ENCODE measurements at regions not wholly inside any gene's neighbourhood (a gene's known extent, or its start where the extent isn't known, plus 50 kb on each side); places are given as distances from the start of the nearest gene placed in this dataset.

- H4K5ac ChIP-seq (ENCODE audit: insufficient read length, low read depth, low read length) = no peak overlapping the region
- TF ChIP-seq KDM1A (IDR thresholded peaks at IDR 0.05; ENCODE audit: borderline replicate concordance, low read length) (no peak), HDAC2 (IDR thresholded peaks at IDR 0.05; ENCODE audit: borderline replicate concordance in 1 of 2, low read depth in 2 of 2, low read length in 2 of 2) (no peak), SIX5 (IDR thresholded peaks at IDR 0.05; ENCODE audit: low read depth, low read length) (no peak), EZH2 (IDR thresholded peaks at IDR 0.05; ENCODE audit: low read depth, low read length, severe bottlenecking) (no peak), NANOG (IDR thresholded peaks at IDR 0.05; ENCODE audit: insufficient read depth, low read depth, low read length, poor library complexity, severe bottlenecking) (no peak), E2F6 (IDR thresholded peaks at IDR 0.05) (no peak), FOSL1 (IDR thresholded peaks at IDR 0.05; ENCODE audit: insufficient read depth, low read depth, low read length) (no peak), ATF3 (IDR thresholded peaks at IDR 0.05; ENCODE audit: insufficient read depth, low read depth, low read length) (no peak), CTBP2 (IDR thresholded peaks at IDR 0.05; ENCODE audit: borderline replicate concordance, insufficient read depth, insufficient read length, low read length) (no peak), CREB1 (IDR thresholded peaks at IDR 0.05) (no peak), MAX (IDR thresholded peaks at IDR 0.05) (no peak)
These were observed 76.0 kb upstream of the TSC22D2 start for GRCh38 chr3:150331978-150332568.

More at GRCh38 chr3:150331978-150332568, 76.0 kb upstream of the TSC22D2 start:
- CTCF ChIA-PET (ENCODE audit: partially characterized antibody) = interaction anchor here (1.2 to 1.5 kb wide), 3 partner anchors 19 to 35 kb away, joined by 3 to 5 read pairs (median 3); no protein-coding TSS in a partner anchor
- FAIRE-seq (no peak), DNase-seq (ENCODE audit: low read depth in 1 of 2, low spot score in 2 of 2) (no peak)
- no peak overlapping the region for H3K23ac ChIP-seq (ENCODE audit: insufficient read length)
- H2AFZ ChIP-seq (ENCODE audit: low read length) = no peak overlapping the region
- no peak overlapping the region for H4K8ac ChIP-seq (ENCODE audit: extremely low read depth, insufficient read depth, low read length)
- no peak overlapping the region for H2BK12ac ChIP-seq (ENCODE audit: low read depth, low read length)
- H3K9me3 ChIP-seq (ENCODE audit: insufficient read depth in 2 of 2, low read depth in 1 of 2, low read length in 1 of 2) = no peaks in the 10 kb centered on the region
- no peak overlapping the region for H2BK15ac ChIP-seq (ENCODE audit: low read length)
- H2BK120ac ChIP-seq (replicated peaks; ENCODE audit: low read depth, low read length) = no peak overlapping the region
- no peaks in the 10 kb centered on the region for H3K79me2 ChIP-seq (ENCODE audit: control insufficient read depth in 1 of 2, insufficient read depth in 2 of 2, low read length in 2 of 2)
- no peak overlapping the region for H4K91ac ChIP-seq (replicated peaks; ENCODE audit: insufficient read length, low read length)
- no peaks in the 10 kb centered on the region for H3K79me1 ChIP-seq (ENCODE audit: low read depth, low read length)
- H3K4me1 ChIP-seq (replicated peaks in 1 of 4; ENCODE audit: control insufficient read depth in 3 of 4, insufficient read depth in 4 of 4, low read length in 3 of 4) = peaks cover 0 to 7% (median 2%) of the 10 kb centered on the region in 4 experiments; a peak in 3 of 7 replicates
- no peak overlapping the region for H3K56ac ChIP-seq (replicated peaks; ENCODE audit: insufficient read length, low read depth, low read length)
- H3K27ac ChIP-seq (ENCODE audit: low read depth, low read length) = no peak overlapping the region
- H4K20me1 ChIP-seq (replicated peaks in 1 of 2; ENCODE audit: control insufficient read depth in 1 of 2, insufficient read depth in 2 of 2, low read length in 2 of 2) = no peaks in the 10 kb centered on the region
- no peak overlapping the region for H3K4ac ChIP-seq (replicated peaks; ENCODE audit: insufficient read length, low read depth, low read length)
- H3K23me2 ChIP-seq (ENCODE audit: low read depth, low read length) = no peaks in the 10 kb centered on the region
- no peak overlapping the region for H3K4me2 ChIP-seq (ENCODE audit: insufficient read depth in 1 of 2, low read depth in 2 of 2, low read length in 2 of 2)
- POLR2A ChIA-PET (ENCODE audit: partially characterized antibody) = interaction anchor here (1.2 kb wide), 1 partner anchor 38 kb away, joined by 4 read pairs; no protein-coding TSS in a partner anchor
- H3K27me3 ChIP-seq (replicated peaks in 1 of 4; ENCODE audit: control insufficient read depth in 3 of 4, extremely low read depth in 1 of 4, insufficient read depth in 3 of 4, low read length in 3 of 4) = no peaks in the 10 kb centered on the region
- H2AK5ac ChIP-seq (ENCODE audit: low read depth, low read length) = no peak overlapping the region
- no peak overlapping the region for H2BK5ac ChIP-seq (ENCODE audit: low read depth, low read length)
- no peak overlapping the region for H2BK20ac ChIP-seq (ENCODE audit: low read length)
- no peak overlapping the region for H3K4me3 ChIP-seq (ENCODE audit: extremely low read depth in 1 of 4, insufficient read depth in 2 of 4, low read depth in 3 of 4, low read length in 4 of 4)
- H3K36me3 ChIP-seq (ENCODE audit: control insufficient read depth in 2 of 4, insufficient read depth in 4 of 4, low read length in 3 of 4) = no peaks in the 10 kb centered on the region
- no peak overlapping the region for H3K14ac ChIP-seq (ENCODE audit: insufficient read length)
- no peak overlapping the region for H3K18ac ChIP-seq (ENCODE audit: extremely low read depth, low read length)
- WGBS, 2 experiments (ENCODE audit: extremely low coverage in 1 of 2, insufficient coverage in 1 of 2, insufficient read length in 1 of 2, insufficient replicate concordance in 2 of 2, low coverage in 1 of 2, low lambda C conversion rate in 2 of 2, missing lambda C conversion rate in 1 of 2) = 90% methylated on average over 1 of the region's 1 CpG; no CpG with 5 or more reads in 1 of the 2 experiments
- H3K9ac ChIP-seq (replicated peaks in 1 of 4; ENCODE audit: extremely low read depth in 1 of 4, low read depth in 3 of 4, low read length in 3 of 4) = no peak overlapping the region
